ENCODE measurements at regions not wholly inside any gene's neighbourhood (a gene's known extent, or its start where the extent isn't known, plus 50 kb on each side); places are given as distances from the start of the nearest gene placed in this dataset.
"Not testable (repeated sequence)": the region's sequence is repeated elsewhere in the genome, so short reads cannot be mapped to it uniquely, and the experiment has no call there.

DNA sequence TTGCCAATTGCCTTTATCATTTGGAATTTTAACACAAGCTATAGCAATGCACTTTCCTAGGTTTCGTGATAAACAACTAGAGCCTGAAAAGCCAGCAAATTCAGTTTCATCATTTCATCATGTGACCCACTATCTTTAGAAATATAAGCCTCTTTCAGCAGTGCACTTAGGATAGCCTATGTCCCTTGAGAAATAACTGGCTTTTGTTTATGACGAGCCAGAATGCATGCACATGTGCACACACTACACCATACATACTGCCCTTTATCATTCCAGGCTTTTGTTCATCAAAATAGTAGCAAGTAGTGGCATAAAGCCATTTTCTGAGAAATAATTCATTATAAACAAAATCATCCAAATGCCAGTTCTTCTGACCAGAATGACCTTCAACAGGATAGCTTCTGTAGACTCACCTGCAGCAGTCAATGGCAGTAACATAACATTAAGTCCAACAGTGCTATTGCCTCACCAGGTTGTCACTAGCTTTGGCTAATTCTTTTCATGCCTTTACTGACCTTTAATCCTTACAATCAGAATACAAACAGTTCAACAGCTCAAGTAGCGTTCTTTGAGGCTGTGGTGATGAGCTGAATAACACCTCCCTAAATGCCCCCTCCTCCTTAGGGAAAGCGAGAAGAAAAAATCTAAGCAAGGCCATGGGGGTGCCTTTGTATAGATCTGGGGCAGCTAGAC, 132.3 kb upstream of the SMARCA2 start:
- no peak for DNase-seq

DNA sequence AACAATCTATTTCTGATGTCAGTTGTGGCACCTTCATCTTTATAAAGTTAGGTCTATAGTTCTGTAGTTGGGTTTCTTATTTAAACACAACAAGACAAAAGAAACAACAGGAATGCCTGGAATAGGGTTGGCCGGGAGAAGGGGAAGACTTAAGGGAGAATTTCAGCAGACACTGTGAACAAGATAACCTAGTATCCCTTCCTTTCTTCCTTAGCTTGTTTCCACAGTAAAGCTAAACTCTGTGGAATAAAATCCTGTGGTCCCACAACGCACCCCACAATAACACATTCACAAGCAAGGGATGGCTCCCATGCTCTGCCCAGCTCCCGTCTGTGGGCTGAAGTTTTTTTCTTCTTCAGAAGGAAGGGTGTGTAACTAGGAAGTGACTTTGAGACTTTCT, 124.9 kb upstream of the SMARCA2 start:
- no peak for DNase-seq

DNA sequence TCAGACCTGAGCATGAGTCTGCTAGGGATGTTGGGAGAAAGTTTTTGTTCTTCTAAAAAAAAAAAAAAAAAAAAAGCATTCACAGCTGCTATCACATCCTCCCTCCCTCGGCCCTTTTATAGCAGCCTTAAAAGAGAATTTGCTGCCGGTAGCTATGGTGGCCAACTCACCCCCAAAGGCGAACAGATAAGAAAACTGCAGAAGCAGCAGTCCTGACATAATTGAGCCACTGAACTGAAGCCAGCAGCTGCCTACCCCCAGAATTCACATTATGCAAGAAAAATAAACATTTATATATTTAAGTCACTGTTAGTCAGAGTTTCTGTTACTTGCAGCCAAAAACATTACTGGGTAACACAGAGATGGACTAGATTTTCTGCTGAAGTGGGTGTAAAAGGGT, 124.3 kb upstream of the SMARCA2 start:
- DNase-seq, result no peak

DNA sequence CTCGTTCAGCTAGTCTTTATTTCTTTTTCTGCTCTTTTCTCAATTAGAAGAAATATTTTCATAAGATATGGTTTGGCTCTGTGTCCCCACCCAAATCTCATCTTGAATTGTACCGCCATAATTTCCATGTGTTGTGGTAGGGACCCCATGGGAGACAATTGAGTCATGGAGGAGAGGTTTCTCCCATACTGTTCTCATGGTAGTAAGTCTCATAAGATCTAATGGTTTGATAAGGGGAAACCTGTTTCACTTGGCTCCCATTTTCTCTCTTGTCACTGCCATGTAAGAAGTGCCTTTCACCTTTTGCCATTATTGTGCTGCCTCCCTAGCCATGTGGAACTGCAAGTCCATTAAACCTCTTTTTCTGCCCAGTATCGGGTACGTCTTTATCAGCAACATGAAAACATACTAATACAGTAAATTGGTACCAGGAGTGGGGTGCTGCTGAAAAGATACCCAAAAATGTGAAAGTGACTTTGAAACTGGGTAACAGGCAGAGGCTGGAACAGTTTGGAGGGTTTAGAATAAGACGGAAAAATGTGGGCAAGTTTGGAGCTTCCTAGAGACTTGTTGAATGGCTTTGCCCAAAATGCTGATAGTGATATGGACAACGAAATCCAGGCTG, 112.0 kb upstream of the SMARCA2 start:
- not testable (repeated sequence) for DNase-seq

DNA sequence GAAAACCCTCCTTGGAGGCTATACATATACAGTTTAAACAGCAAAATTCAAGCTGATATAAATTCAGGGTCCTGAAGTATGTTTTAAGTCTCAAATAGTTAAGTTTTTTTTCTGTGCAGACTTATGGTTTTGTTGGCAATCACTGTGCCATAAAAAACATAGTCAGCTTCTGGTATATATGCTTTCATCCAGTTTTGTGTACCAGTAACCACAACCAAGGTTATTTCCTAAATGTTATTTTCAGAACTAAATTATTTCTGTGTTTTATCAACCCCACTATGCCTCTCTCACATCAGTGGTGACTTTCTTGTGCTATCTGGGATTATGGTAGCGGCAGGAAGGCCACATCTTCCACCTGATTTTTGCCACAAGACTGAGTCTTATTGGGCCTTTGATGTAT, 107.7 kb upstream of the SMARCA2 start:
- no peak for DNase-seq

DNA sequence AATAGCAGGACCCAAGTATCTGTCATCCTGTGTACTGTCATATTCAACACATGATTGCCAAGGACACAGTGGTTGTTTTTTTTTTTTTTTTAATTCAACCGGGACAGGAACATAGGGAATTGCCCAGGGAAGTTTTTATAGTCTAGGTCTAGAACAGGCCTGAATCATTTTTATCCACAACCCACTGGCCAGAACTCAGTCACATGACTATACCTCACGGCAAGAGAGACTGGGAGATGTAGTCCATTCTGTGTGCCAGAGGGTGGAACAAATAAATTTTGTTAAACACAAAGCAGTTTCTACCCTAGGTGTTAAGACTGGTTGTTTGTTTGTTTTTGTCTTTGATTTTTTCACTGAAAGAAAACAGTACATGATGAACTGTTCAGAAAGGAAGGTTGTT, 105.8 kb upstream of the SMARCA2 start:
- no peak for DNase-seq

DNA sequence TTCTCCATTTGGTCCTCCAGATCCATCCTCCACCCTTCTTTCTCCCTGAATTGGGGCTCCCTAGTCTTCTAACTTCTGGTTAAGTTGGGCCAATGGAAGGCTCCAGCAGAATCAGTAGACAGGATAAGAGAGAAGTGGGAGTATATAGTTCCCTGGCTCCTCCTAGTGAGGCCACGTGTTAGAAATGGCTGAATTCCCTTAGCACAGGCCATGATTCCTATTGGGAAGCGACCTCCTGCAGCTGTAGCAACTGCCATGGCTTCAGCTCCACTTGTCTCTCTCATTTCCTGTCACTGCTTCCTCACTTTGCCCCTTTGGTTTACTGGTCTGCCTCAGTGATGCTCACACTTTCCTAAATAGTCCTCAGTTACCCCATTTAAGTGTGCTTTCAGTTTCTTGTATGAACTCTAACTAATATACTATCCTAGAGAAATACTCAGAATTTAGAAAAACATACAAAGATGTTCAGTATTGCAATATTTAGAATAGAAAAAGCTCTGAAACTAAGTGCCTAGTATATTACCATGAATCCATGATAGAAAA, 104.8 kb upstream of the SMARCA2 start:
- DNase-seq, result no peak

DNA sequence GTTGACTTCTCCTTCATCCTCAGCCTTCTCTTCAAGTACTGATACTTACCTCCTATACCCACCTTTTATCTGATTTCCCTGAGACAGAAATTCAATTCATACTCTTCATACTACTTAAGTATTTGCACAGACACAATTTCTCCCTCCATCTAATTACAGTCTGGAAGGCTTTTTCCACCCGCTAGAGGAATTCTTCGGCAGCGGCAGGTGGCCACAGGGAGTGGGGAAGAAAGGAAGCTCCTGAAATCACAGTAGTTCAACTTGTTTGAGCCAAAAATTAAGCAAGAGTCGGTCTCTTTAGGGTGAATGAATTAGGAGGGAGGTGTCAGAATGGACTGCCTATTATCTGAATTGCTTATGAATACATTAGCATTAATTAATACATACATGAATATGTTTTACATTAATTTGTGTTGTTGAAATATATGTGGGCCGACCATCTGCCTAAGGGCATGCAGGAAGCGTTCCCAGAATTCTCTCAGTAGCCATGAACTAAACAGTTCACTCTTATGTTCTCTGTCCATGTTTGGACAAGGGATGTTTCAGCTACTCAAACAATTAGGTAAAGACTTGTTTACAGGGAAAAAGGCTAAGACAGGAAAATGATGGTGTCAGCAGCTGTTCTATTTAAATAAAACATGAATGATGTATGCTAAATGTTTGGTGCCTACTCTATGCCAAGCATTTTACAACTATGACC, 101.4 kb upstream of the SMARCA2 start:
- no peak for DNase-seq

DNA sequence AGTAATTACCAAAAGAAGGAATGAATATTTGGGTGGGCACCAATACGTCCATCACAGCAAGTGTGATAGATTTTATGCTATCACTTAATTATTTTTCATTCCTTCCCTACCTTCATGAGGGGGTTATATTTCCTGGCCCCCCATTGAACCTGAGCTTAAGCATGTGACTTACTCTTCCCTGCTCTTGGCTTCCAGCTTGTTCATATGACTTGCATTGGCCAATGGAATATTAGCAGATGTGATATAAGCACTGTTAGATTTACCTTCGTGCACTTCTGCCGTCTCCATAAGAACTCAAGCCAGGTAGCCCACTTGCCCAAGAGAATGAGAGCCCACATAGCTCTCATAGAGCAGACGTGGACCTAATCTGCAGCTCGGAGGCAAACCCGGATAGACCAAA, 99.1 kb upstream of the SMARCA2 start:
- DNase-seq, result no peak

DNA sequence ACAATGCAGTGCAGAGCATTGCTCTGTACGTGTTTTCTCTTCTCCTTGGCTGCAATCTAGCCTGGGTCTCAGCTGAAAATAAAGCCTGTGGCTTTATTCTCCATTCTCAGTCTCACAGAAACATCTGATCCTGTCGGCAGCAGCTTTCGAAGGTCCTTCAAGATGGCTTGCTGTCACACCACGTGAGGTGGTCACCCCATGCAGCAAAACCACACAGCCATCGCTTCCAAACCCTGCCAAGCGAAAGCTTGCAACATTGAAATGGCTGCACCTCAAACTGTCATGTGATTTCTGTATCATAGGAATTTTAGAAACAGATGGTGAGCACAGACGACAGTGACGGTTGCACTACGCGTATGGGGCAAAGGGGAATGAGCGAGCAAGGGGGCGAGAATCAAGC, 98.5 kb upstream of the SMARCA2 start:
- no peak for DNase-seq

DNA sequence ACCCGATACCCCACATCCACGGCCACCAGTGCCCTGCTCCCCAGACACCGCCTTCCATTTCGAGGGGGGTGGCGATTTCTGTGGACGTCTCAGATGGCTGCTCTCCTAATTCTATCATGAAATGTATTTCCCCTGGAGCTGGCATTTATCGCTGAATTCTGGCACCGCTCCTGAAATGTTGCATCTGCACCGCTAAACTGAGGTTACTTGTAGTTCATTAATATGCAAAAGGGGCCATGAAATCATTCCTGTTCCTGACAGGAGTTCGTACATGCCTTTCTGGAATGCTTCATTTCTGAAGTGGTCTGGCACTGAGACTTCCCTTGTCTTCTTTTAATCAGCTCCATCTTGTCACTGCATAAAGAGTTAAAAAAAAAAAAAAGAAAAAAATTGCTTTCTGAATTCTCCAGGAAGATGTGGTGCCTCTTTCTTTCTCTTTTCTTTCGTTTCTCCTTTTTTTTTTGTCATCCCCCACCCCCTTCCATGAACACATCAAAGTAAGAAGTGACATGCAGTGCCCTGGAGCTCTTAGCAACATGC, 97.7 kb upstream of the SMARCA2 start:
- no peak for DNase-seq

DNA sequence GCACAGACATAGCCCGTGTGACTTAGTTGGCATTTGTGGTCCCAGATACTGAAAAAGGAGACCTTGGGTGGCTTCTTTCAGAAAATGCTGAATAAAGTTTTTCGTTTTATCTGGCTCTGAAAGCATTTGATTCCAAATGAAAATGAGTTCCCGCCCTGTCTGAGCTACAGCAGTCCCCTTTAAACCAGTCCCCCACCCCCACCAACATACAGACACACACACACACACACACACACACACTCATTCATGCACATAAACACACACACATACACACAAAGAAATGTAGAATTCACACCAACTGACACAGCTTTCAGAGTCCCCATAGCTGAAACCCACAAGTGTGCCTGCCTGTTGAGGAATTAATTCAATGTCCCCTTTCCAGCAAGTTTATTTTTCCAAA, 97.0 kb upstream of the SMARCA2 start:
- DNase-seq, result no peak

DNA sequence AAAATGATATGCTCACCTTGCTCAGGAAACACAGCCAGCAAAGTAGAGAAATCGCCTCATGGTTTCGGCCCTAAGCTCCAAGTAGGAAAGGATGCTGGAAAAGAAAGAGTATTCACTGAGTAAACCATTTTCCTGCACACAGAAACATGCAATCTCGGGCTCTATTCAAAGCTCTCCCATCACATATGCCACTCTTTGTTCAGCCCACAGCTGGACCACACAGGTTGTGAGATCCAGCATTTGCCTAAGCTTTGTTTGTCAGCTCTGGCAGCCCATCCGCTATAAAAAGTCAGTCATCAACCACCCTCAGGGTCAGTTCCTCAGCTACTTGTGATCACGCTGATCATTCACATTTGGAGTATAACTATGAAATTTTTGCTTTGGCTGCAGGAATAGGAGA, 96.5 kb upstream of the SMARCA2 start:
- DNase-seq, result no peak

DNA sequence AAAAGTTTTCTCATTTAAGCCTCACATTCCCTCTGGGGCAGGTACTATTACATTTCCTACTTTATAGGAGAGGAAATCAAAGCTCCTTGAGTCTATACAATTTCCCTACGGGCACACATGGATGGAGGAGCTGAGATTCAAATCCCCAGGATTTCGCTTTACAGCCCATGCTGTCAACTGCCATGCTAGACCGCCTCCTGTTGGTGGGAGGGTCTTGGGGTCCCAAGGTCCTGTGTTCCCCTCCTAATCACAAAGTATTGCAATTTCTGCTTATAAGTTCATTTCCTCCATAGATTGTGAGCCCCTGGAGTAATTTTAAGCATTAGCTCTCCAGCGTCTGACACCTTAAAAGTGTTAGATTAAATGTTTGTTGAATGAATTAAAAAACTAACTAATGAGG, 95.9 kb upstream of the SMARCA2 start:
- DNase-seq, result no peak

DNA sequence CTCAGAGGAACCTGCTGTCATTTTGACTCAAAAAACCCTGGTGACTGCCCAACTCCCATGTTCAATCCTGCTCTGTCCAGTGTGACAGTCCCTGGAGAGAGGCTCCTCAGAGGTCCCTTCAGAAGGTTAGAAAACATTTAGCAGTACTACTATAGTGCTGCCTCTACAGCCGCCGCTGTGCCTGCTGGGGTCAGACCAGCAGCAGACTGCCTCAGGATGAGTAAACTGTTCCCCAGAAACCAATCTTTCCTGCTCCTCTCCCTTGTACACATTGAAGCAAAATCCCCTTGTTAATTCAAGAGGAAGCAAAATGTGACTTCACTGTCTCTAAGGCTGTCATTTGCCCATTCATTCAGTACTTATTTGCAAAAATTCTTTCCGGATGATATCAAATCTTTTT, 94.8 kb upstream of the SMARCA2 start:
- DNase-seq, result no peak

DNA sequence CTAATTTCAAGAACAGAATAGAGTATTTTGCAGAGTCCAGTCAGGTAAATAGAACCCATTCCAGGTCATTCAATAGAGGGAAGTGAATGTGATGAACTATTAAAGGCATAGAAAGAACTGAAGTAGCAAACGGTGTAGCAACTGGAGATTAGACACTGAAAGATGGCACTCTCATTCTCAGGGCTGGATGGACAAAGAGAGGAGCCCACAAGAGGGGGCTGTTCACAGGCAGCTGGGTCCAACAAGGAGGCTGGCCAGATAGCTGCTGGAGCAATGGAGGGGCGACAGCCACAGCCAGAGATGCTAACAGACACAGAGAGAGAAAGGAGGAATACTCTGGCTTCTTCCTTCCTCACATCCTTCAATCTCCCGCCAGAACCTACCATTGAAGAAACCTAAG, 93.1 kb upstream of the SMARCA2 start:
- no peak for DNase-seq

DNA sequence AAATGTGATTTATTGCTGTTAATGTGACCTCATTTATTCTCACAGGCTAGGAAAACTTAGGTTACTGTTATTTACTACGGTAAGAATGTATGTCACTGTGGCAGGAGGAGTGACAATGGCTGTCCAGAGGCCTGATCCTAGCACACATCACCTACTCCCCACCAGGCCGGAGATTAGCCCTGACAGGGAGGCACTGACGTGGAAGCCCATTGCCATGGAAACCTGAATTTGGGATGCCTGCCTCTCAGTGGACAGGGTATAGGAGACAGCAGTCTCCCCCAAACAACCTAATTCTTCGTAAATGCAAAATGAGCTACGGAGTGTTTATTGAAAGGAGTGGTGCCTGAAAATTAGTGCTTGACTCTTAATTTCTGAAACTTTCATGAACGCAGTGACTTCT, 87.6 kb upstream of the SMARCA2 start:
- no peak for DNase-seq

DNA sequence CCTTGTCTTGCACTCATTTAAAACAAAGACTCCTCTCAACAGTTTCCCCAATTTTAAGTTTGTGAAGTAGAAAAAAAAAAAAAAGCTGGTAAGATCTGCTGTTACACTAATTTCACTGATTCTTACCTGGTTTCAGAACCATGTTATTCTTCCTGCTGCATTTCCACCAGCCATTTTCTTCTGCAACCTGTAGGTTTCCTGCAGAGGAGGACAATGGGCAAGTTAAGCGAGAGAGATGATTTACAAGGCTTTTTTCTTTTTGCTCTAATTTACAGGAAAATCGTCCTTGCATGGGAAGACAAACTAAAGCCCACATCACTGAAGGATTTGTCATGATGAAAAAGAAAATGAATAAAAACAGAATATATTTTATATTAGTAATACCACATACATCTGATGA, 86.0 kb upstream of the SMARCA2 start:
- DNase-seq, result no peak

DNA sequence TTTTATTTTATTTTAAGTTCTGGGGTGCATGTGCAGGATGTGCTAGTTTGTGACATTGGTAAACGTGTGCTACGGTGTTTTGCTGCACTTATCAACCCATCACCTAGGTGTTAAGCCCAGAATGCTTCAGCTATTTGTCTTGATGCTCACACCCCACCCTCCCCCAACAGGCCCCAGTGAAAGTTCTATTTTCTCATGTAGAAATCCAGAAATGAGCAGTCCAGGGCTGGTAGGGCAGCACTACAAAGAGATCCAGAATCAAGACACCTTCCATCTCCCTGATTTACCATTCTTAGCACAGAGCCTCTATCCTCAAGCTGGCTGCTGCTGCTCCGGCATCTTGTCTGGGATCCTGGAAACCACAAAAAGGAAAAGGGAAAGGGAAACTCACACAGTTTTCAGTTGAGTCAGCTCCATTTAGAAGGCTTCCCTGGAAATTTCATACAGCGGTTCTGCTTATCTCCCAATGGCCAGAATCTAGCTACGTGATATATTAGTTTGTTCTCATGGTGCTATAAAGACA, 85.4 kb upstream of the SMARCA2 start:
- no peak for DNase-seq

DNA sequence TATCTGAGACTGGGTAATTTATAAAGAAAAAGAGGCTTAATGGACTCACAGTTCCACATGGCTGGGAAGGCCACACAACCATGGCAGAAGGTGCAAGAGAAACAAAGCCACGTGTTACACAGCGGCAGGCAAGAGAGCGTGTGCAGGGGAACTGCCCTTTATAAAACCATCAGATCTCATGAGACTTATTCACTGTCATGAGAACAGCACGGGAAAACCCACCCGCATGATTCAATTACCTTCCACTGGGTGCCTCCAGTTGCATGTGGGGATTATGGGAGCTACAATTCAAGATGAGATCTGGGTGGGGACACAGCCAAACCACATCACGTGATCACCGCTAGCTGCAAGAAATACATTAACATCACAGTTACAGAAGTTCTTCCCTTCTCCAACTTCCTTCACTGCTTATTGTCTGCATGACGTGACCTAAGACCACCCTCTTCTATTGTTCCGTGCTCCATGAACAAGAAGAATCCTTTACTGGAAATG, 84.9 kb upstream of the SMARCA2 start:
- DNase-seq, result not testable (repeated sequence)

DNA sequence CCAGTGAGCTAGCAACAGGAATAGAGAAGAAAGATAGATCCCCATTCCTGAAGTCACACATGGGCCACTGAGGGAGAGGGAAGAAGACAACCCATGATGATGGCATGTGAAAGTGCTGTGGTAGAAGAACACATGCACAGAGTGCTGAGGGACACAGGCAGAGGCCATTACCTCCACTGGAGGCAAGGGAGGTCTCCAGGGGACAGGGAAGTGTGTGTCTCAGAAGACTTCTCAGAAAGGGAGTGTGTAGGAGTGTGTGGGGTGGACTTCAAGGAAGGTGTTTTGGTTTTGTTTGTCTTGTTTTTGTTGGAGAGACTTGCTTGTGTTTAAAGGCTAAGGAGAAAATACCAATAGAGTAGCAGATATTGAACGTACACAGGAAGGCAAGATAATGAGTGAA, 77.0 kb upstream of the SMARCA2 start:
- DNase-seq, result no peak

DNA sequence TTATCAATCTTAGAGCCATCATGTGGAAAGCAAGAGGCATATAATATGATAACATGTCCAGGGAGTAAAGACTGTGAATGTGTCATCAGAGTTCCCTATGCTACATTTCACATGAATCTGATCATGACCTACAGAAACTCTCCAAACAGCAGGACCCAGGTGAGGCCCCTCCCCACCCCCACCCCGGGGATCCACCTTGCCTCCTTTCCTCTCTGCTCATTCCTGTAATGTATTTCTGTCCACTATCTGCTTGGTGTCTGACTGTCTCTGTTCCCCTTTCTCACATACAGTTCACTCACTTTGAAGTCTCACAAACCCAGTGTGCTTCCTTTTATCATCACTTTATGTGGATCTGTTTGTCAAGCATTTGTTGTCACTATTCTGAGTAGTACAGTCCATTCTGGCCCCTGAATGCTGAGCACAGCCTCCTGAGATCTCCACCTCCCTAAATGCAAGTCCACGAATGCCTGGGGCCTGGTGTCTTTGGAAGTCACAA, 76.4 kb upstream of the SMARCA2 start:
- DNase-seq, result no peak

DNA sequence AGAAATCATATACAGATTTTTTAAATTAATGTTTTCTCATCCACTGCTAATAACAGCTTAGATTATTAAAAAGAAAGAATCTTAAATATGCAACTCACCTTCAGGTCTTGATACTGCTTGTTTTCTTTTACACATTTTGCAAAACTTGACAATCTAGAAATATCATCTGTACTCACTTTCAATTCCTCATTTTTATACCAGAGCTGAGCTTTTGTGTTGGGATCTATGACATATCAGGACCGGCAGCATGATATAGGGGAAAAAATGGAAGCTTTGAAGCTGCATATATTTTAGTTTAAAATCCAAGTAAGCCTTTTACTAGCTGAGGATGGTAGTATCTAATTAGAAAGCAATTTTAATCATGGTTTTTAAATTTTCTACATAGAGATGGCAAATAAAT, 75.7 kb upstream of the SMARCA2 start:
- DNase-seq, result no peak
